HG02759 (cell line): ENCODE measurements at regions not wholly inside any gene's neighbourhood (a gene's known extent, or its start where the extent isn't known, plus 50 kb on each side); places are given as distances from the start of the nearest gene placed in this dataset.

Source experiments
- ATAC-seq: cut with Tn5 transposase; IDR thresholded peaks from one replicate; pipeline ENCODE4 v1.9.1; 2021; ENCODE audit warnings: mild to moderate bottlenecking, moderate library complexity; ENCODE audit not compliant: unreplicated experiment

DNA sequence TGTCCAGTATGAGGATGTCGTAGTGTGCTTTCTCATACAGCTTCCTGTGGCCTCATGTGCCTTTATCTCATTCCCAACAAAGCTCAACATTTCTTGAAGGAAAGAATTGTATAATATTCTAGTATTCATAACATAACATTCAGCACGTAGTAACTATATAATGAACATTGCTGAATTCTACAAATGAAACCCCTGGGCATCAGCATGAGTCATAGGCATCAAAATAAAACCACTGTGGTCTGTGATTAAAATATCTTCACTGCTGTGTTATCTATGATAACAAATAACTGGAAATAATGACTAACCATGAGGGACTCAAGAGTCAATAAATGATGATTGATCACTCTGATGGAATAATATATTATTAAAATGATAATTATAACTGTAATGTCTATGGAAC is 255.2 kb downstream of the EMP1 start:
- ATAC-seq = no peak

DNA sequence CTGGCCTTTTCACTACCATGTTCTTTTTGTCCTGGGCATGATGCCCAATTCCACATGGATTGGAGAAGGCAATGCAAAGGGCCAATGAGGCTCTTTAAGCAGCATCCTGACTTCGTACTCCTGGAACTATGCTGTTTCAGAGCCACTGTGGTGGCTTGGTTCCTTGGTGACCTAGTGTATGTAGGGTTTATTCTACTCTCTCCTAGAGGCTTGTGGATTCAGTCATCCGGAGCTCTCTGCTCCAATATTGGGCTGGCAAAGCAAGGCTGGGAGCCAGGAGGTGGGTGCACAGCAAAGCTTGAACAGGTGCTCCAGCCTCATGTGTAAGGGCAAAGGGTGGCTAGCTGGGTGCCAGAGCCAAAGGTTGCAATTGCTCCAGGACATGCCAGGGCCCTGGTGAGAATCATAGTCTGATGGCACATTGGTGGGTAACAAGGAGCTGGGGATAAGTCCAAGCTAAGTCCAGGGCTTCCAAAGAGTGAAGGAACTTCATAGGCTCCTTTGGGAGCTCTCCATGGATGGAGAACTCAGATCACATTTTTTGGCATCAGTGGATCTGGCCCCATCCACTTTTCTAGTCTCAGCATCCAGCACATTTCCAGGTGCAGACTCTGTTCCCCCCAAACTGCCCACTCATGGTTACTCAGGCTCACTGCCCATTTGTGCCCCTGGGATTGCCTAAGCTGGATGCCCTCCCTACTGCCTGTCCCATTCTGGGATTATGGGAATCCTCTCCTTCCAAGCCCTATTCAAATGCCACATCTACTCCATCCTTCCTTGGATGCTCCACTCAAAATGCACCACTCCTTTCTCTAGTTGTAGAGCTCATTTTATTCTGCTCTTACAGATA is 253.9 kb downstream of the EMP1 start:
- no peak for ATAC-seq

- no peak for ATAC-seq
Observed at GRCh38 chr12:13444076-13444475, 247.6 kb downstream of the EMP1 start.

DNA sequence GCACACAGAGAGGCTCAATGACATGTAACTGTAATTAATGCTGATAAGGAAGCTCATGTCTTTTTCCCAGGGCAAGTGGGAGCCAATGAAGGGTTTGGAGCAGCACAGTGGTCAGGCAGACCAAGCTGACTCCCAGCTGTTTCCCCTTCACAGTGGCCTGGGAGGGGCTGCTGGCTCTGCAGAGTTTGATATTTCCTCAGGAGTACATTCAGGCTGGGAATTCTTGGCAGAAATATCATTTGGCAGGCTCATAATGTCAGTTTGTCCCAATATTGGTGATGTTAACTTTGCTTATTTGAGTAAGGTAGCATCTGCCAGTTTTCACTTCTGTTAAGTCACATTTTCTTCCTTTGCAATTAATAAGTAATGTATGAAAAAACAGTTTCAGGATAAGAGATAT is 247.0 kb downstream of the EMP1 start:
- ATAC-seq = no peak

- no peak for ATAC-seq
Observed at GRCh38 chr12:13443028-13443427, 246.5 kb downstream of the EMP1 start.

- ATAC-seq = no peak
Observed at GRCh38 chr12:13442457-13442856, 245.9 kb downstream of the EMP1 start.

GRCh38 chr12:13440844-13441243 is 244.3 kb downstream of the EMP1 start:
- ATAC-seq = no peak

- ATAC-seq = no peak
Observed at GRCh38 chr12:13437541-13437940, 241.0 kb downstream of the EMP1 start.

DNA sequence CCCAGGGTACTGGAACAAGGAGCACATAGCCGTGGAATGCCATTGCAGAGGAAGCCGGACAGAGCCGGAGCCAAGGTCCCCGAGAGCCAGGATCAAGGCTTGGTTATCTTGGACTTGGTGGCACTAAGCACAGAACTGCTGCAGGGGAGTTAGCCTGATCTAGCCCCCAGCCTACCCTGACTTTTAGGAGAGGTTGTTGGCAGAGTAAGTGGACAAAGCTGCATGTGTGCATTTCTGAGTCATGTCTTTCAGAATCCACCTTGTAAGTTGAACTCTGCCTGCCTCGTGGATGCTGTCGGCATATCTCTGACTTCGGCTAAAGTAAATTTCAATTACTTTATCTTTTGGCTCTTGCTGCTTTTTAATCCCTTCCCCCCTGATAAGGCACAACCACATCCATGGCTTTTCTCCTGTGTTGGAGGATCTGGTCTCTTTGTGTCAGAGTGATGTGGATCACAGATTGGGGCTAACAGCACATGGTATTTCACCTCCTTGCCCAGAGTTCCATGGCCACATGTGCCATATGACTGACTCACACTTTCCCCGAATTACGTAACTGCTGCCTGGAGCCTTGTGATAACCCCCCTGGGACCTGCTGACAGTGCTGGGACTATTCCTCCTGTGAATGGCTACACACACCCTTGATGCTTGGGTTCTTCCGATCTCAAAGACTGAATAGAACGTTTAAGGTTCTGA is 240.3 kb downstream of the EMP1 start:
- ATAC-seq = no peak

DNA sequence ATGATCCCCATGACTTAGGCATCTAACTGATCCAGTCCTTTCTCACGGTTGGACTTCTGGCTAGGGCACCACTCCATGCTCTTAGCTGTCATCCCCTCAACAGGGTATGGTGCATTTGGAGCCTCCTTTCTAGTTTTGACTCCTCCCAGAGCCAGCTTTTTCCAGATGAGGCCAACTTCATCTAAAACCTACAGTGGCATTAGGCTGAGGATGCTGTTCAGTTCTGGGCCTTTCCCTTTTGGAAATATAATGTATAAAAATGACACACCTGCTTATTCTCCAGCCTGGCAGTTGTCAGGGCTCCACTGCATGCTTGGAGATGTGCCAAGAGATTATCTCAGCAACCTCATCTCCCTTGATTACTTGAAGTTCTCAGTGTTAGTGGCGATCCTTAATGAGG is 239.7 kb downstream of the EMP1 start:
- no peak for ATAC-seq

- ATAC-seq = no peak
Observed at GRCh38 chr12:13435235-13435933, 238.9 kb downstream of the EMP1 start.

DNA sequence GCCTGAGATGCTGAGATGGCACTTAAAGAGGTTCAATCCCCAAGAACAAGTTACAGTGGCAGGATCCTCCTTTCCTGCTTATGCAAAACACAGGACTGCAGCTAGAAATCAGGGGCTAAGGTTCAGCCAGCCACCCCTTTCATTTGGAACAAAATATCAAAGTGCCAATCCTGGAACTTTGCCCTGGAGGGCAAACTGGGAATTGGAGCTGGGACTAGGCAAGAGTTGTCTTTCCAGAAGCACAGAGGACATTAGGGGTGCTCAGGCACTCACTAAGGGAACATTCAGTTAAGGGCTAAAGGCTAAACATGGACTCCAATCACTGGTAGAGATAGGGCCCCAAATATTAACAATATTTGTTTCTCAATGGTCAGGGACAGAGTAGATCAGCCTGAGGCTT is 237.2 kb downstream of the EMP1 start:
- ATAC-seq = no peak

- no peak for ATAC-seq
Observed at GRCh38 chr12:13431041-13431440, 234.5 kb downstream of the EMP1 start.

DNA sequence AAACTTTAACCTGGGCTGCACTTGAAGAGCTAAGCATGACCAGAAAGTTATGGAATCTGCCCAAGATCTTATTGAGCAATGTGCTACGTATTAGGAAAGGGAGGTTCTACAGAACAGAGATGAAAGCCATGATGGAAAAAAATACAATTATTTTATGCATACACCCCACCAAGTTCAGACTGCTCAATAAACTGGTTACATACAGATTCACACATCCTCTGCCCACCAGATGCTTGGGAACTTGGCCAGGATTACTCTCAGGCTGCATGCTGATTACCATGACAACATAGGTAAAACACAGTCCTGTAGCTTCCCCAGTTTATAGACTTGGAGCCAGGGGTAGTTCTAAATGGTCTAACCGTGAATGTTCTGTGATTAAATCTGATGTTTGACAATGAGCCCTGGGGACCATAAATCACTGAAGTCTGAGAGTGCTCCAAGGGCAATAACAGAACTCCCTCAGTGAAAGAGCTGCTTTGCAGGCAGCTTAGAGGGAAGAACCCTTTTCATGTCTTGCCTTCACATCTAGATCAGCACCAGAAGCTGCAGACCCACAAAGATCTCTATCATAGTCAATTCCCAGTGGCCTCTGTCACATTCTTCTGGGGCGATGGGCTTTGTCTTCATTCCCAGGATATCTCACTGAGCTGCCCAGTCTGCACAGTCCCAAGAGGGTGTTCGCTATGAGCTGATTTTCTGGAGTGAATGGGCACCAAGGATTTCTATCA is 232.2 kb downstream of the EMP1 start:
- no peak for ATAC-seq

GRCh38 chr12:13425766-13426165 is 229.2 kb downstream of the EMP1 start:
- no peak for ATAC-seq

GRCh38 chr12:13422291-13422690 is 225.8 kb downstream of the EMP1 start:
- ATAC-seq = no peak

- ATAC-seq = no peak
Observed at GRCh38 chr12:13417516-13417915, 221.0 kb downstream of the EMP1 start.

GRCh38 chr12:13411287-13411686 is 214.8 kb downstream of the EMP1 start:
- ATAC-seq = no peak

DNA sequence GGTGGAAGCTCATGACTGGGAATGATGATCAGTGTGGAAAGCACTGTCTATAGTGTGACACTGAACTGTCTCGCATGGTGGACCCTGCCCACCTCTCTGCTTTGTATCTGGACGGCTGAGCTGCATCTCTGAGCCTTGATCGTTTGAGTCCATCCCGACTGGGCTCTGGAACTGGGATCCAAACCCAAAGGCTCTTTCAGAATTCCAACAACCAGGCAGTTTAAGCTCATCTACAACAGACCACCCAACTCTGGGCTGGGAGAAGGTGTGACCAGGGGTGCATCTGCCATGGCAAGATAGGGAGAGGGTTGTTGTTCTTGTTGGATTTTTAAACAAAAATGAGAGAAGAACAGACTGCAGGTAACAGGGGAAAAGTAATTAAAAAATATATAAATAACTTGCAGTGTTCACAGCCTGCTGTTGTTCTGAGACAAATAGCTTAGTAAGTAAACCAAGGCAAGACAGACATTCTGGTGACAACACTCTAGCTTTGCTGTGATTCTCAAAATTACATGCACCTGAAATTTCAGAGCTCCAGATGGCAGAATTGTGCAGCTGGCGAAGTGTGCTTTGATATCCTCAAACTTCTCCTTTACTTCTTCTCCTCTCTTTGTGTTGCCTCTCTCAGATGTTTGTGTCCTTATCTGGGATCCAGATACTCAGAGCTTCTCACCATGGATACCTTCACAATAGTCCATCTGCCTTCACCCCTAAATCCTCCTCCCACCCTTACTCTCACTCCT is 209.6 kb downstream of the EMP1 start:
- no peak for ATAC-seq
